IPS DF 19.7 (cell line): ENCODE measurements at regions not wholly inside any gene's neighbourhood (a gene's known extent, or its start where the extent isn't known, plus 50 kb on each side); places are given as distances from the start of the nearest gene placed in this dataset.
A peak's percentile ranks its signal among the peaks of the same experiment; 100 is the strongest.
"Not testable (repeated sequence)": the region's sequence is repeated elsewhere in the genome, so short reads cannot be mapped to it uniquely, and the experiment has no call there.

ENCODE experiments used
- DNase-seq: peaks from one replicate; pipeline ENCODE4 v3.0.0-alpha.2; 2013; ENCODE audit warnings: low read depth, low spot score

DNA sequence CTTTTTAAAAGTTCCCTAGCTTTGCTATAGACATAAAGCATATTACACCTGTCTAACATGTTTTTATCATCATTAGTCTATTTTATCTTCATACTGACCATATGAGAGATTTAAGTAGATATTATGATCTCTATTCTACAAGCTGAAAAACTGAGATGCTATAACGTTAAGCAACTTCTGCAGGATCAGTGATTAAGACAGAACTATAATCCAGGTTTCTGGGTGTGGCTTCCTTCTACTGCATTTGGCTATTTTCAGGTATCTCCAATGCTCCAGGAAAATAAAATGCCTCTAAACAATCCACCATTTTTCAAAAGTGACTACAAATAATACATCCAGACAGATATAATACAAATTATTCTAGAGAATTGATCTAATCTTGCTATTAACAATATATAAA, 53.4 kb downstream of the RGS2 start:
- DNase-seq, result no peak

DNA sequence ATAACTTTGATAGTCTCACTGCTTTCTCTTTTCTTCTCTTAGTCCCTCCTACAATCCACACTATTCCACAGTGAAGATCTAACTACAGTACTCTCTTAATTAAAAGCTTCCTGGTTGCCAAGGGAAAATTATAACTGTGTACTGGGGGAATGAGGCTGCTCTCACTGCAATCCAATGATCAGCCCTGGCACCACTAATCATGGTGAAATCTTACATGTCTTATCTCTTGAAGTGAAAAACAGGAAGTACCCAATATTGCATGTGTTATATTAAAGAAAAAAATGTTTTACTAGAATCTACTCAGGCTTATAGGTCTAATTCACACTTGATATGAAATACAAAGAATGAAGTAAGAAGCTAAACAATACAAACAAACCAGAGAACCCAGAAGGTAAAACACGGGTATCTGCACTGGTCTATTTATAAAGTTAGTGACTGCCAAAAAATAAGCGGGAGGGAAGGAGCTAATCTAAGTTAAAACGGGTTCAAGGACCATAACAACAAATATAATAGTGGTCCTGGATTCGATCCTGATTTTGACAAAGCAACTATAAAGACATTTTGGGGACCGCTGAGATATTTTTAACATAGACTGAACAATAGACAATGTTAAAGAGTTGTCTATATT, 57.5 kb downstream of the RGS2 start:
- no peak for DNase-seq

DNA sequence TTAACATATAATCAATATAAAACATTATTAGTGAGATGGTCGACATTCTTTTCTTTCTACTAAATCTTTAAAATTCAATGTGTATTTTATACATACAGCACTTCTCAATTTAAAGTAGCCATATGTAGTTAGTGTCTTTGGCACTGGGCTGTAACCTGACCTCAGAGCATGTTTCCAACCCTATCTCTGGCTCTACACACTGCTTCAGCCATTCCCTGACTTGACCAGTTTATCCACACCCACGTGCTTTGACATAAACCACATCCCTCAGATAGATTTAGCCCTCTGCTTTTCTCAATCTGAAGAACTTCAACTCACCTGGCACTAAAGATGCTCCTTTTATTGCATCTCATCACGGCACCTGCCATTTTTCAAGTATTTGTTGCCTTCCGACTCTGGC, 58.3 kb downstream of the RGS2 start:
- DNase-seq, result no peak

DNA sequence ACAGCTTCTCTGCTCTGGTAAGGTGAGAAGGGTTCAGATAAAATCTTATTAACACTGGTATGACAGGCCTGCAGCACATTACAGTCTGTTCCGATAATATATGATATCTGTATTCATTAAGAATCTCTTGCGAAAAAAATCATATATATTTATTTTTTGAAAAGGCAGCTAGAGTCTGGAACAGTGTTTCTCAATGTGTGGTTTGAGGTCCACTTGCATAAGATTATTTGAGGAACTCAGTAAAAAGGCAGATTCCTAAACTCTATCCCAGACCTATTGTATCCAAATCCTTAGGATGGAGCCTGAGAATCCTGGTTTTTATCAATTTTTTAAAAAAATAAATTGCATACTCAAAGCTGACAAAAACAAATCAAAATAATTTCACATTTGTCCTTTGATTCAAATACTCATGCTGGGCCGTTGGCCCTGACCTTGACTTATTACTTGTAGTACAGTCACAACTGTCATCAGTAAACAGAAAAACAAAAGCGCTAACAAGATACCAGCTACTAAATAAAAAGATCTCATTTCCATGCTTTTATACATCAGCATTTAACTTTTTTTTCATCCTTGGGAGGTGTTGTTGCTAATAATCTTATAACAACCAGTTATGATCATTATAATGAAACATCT, 60.6 kb downstream of the RGS2 start:
- no peak for DNase-seq

DNA sequence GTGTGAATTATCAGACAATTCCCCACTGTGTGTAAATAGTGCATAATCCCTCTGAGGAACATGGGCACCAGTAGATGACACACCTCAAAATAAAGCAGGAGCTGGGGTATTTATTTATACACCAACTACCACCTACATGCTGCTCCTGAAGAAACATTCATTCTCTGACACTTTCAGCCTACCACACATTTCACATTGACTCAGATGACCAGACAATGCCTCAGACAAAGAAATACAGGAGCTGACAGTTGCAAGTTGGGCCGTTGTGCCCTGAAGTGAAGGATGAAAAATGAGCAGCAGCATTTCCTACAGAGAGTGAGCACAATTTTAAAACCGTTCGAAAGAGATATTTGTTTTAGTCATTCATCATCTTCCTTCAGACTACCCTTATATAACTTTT, 63.2 kb downstream of the RGS2 start:
- DNase-seq, result no peak

DNA sequence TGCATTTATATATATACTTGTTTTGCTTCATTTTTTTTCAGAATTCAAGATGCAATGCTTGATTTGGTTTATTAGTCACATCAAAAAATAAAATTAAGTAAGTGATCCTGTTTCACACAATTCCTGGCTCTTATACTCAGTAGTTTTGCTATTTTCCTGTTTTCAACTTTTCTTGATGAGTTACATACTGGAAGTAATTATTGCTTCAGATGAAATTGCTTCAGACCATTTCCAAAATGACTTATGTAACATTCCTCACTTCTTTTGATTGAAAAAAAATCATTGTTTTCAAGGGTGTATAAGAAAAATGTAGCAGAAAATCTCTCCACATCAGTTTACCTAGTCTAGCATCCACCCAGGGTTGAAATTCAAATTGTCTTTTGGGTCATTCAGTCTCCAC, 65.0 kb downstream of the RGS2 start:
- no peak for DNase-seq

DNA sequence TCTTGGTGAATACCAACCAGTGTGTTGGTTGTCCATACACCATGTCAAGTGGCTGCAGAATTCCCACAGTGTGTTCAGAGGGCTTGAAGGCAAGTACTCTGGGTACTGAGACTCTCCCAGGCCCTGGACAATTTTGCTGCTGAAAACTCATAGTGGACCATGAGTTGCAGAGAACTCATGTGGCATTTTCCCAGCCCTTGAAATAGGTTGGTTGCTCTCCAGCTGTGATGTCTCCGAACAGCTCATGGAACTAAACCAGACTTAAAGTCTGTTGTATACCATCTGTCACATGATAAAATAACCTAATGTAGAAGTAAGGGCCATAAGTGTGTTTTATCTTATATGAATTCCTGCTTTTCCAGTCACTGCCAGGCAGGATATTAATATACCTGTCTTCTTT, 67.8 kb downstream of the RGS2 start:
- DNase-seq, result no peak

DNA sequence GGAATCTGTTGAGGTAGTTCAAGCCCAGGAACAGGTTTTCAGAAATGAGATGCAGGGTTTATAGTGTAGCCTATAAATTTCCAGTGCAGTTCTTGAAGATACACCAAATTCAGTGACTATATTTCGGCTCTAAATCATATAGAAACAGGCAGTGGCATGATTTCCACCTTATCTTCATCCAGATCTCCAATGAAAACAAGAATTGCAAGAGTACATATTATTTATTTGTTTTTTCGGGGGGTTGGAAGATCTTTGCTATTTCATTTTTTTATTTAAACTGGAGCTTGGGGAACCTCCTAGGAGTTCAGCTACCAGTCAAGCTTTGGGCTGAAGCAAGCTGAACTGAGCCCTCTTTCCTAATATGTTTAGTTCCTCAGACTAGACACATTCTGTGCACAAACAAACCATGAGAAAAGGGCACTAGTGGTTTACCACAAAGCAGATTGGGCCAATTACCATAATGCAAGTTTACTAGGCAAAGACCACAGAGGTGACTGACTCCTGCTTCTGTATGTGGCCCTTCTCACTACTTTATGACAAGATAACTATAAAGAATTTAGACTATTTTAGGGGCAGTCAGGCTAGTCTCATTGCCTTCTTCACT, 68.5 kb downstream of the RGS2 start:
- no peak for DNase-seq

DNA sequence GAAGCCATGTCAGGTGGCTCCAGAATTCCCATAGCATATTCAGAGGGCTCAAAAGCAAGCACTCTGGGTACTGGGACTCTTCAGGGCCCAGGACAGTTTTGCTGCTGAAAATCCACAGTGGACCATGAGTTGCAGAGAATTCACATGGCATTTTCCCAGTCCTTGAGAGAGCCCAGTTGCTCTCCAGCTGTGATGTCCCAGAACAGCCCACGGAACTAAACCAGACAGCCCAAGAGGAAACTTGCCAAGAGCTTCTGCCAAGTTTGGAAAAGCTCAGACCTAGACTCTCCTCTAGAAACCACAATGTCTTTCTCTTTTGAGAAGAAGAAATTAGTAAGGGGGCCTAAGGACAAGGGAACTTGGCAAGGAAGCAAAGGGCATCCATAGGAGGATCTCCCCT, 69.4 kb downstream of the RGS2 start:
- no peak for DNase-seq

DNA sequence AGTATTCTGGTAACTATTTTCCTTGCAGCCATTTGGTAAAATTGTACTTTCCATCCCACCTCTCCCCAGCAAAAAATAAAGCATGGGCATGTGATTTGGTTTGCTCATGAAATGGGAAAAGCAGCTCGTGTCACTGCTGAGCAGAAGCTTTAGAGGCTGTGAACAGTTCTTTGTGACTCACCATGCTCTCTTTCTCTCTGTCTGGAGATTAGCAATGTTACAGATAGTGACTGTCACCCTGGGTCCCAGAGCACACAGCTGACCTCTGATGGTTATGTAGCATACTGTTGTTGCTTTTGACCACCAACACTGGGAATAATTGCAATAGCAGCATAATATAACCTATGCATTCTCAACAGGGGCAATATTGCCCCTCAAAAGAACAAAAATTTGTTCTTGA, 70.6 kb downstream of the RGS2 start:
- no peak for DNase-seq

DNA sequence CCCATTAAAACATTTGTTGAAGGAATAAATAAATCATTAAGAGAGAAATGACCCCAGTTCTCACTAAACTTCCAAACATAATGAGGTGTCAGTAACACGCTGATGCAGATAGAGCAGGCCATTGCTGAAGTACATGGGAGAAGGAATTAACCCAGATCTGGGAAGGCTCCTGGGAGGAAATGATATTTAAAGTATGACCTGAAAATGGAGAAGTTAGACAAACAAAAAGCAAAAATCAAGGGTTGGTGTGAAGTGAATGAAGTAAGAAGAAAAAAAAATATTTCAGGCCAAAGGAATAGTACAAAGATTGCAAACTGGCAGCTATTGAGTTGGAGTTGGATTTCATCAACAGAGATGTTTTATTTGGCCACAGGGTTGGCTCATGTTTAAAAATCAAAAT, 71.4 kb downstream of the RGS2 start:
- no peak for DNase-seq

DNA sequence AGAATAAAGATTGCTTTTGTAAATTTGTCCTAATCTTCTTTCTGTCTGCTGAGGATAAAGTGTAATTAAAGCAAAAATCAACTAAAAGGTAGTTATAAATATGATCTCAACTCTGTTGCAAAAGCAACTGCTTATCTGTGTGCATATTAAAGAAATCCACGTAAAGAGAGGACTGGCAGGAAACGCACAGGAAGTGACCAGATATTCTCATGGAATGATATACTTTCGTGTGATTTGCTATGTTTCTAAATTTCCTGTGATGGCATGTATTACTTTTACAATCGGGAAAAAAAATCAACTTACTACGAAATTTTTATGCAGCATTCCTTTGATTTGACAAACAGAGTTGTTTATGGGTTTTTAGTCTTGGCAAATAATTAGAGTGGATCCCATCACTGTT, 75.4 kb downstream of the RGS2 start:
- DNase-seq, result no peak

DNA sequence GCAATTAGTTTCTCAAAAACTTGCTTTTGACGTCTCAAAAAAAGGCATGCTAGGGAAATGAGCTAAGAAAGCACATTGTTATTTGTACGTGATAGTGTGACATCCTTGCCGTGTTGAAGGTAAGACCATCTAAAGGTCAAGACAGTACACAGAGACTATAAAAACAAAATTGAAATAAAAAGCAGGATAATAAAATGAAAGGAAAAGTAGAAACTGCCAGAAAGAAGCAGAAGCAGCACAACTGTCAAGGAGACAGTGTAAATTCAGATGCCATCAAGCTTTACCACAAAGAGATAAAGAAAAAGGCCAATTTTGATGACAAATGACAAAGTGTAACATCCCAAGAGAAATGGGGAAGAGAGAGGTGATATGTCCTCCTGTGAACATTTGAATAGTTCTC, 76.5 kb downstream of the RGS2 start:
- not testable (repeated sequence) for DNase-seq

DNA sequence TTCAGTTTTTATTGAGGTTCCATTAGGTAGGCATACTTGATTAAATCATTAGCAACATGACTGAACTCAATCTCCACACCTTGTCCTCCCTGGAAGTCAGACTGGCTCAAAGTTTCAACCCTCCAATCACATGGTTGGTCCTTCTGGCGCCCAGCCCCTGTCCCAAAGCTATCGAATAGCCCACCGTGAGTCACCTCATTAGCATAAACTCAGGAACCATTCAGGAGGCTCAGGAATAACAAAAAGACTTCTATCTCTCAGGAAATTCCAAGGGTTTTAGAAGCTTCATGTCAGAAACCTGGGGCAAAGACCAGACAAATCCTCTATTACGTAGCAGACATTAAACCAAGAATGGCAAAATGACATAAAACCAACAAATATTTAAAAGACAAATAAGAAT, 78.6 kb downstream of the RGS2 start:
- DNase-seq, result peak; percentile 69

DNA sequence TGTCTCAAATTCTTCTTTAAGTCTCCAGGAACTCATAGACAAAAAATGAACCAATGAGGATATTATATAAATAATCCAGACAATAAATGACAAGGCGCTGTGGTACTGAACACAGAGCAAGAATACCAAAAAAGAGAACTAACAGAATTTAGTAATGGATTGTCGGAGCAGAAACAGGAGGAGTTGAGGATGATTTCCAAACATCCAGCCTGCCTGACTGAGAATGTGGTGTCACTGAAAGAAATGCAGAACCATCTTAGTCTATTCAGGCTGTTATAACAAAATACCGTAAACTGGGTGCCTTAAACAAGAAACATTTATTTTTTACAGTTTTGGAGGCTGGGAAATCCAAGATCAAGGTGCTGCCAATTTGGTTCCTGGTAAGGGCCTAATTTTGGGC, 79.7 kb downstream of the RGS2 start:
- no peak for DNase-seq

DNA sequence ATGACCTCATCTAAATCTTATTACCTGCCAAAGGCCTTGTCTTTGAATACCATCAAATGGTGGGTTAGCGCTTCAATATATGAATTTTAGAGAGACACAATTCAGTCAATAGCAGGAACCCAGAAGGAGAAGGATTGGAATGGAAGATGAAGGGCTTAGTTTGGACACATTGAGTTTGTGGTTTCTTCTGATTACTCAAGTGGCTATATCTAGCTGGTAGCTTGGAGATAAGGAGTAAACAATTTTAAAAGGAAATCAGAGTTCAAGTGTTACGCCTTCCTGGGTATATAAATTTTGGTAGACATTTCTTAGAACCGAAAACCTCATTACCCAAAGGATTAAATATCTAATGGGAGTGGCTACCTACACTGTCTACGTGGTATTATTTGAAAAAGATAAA, 80.2 kb downstream of the RGS2 start:
- no peak for DNase-seq

DNA sequence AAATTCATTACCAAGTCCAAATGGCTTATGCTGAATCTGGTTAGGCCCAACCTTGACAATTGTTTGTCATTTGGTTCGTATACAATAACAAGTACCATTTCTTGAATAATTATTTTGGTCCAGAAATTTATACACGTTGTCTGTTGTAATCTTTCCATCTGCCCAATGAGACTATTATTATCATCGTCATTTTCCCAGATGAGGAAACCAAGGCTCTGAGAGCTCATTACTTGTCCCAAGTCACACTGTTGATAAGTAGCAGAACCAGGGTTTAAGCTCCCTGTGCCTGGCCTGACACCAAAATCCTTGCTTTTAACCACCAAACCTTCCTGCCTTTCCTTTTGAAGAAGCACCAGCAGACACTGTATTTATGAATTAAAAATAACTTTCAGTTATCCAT, 81.3 kb downstream of the RGS2 start:
- DNase-seq, result no peak

DNA sequence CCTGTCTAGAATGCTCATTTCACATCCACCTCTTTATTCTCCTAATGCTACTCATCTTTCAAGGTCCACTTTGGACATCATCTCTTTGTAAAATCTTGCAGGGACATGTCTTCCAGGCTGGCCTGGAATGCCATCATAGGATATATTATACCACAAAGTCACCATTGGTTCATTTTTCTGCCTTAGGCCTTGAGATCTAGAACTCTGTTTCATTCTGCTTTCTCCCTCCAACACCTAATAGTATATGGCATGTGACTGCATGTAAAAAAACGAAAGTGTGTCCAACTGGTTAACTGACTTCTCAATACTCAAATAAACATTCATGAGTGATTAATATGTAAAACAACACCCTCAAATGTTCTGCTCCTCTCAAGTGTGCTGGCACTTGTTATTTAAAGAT, 84.1 kb downstream of the RGS2 start:
- DNase-seq, result no peak

DNA sequence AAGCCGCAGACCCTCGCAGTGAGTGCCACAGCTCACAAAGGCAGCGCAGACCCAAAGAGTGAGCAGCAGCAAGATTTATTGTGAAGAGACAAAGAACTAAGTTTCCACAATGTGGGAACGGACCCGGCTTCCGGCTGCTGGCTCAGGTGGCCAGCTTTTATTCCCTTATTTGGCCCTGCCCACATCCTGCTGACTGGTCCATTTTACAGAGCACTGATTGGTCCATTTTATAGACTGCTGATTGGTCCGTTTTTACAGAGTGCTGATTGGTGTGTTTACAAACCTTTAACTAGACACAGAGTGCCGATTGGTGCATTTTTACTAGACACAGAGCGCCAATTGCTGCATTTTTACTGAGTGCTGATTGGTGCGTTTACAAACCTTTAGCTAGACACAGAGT, 86.6 kb downstream of the RGS2 start:
- DNase-seq, result not testable (repeated sequence)

DNA sequence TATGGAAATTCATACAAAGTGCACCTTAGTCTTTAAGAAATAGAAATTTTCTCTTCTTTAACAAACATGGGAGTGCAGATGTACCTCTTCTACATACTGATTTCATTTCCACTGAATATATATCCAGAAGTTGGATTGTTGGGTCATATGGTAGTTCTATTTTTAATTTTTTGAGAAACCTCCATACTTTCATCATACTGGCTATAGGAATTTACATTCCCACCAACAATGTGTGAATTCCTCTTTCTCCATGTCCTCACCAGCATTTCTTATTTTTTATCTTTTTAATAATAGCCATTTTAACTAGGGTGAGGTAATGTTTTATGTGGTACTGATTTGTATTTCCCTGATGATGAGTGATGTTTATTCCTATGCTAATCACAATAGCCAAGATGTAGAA, 87.5 kb downstream of the RGS2 start:
- DNase-seq, result no peak

DNA sequence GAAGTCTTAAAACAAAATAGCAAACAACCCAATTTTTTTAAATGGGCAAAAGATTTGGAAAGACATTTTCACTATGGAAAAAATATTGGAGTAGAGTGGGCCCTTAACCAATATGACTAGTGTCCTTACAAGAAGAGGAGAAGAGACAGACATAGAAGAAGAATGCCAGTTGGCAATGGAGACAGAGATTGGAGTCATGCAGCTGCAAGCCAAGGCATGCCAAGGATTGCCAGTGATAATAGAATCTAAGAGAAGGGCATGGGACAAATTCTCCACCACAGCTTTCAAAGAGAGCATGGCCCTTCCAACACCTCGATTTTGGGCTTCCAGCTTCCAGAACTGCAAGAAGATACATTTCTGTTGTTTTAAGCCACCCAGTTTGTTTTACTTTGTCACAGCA, 92.7 kb downstream of the RGS2 start:
- DNase-seq, result no peak

DNA sequence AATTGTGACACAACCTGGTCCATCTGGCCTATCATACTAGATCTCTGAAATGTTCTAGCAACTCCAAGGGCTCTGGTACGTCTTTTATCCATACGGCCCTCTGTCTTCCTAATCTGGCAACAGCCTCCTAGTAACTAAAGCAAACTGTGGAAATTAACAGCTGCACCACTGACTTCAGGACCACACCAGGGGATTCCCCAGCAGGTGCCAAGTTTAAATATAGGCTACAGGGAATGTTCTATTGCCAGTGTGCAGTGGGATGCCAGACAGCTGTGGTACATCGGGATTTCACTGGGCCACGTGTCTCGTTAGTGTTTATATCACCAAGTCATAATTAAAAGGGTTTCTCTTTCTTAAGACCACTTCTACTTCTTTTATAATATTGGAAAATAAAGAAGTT, 94.3 kb downstream of the RGS2 start:
- no peak for DNase-seq

DNA sequence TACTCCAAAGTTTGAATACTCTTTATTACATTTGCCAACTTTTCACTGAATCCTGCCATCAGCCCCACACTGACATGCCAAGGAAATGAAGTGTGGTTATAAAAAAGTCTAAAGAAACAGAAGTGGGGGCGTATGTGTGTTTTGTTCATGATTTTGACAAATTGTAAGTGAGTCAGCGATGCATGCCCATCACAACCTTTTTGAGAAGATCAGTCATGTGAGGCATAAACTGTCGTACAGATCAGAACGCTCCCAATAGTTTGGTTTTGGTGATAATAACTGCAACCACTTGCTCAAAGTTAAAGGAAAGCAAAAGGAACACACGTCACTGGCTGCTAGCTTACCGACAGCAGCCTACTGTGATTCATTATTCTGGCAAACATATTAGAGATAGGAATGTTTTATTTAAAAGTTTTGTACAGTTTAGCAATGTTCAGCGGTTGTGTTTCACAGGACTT, 95.6 kb downstream of the RGS2 start:
- DNase-seq, result no peak

DNA sequence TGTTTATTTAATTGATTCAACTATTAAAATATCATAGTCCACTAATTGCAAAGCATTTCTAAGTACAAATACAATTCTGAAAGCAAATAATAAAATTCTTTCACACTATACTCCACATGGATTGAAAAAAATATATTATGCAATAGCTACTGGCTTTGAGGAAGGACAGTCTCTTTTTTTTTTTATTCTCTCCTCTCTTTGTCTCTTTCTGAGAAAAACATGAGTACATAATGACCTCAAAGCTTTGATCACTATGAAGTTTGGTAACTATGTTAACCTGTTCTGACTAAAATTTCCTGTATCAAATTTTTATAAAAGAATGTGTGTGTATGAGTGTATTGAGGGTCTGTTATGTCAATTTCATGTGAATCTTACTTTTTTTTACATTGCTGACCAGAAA, 96.2 kb downstream of the RGS2 start:
- no peak for DNase-seq
